ENCODE measurements at regions not wholly inside any gene's neighbourhood (a gene's known extent, or its start where the extent isn't known, plus 50 kb on each side); places are given as distances from the start of the nearest gene placed in this dataset.

- Histone ChIP-seq H3K27me3 (ENCODE audit: insufficient read depth, low read length) (no peaks in the 10 kb centered on the region), H3K9ac (ENCODE audit: low read depth, low read length) (no peak overlapping the region), H3K27ac (ENCODE audit: low read length) (no peak overlapping the region), H3K9me3 (ENCODE audit: insufficient read depth, low read depth, low read length) (no peaks in the 10 kb centered on the region), H3K4me1 (ENCODE audit: insufficient read depth, low read length) (peaks cover 23% of the 10 kb centered on the region), H3K4me3 (ENCODE audit: low read length) (no peak overlapping the region), H3K36me3 (ENCODE audit: insufficient read depth, low read depth, low read length) (no peaks in the 10 kb centered on the region)
These were observed 76.3 kb upstream of the AKT3 start for GRCh38 chr1:243926299-243926698.

GRCh38 chr1:243924588-243925349, 74.7 kb upstream of the AKT3 start:
- H3K9ac ChIP-seq (ENCODE audit: low read depth, low read length), result no peak overlapping the region
- H3K4me1 ChIP-seq (ENCODE audit: insufficient read depth, low read length), result peaks cover 21% of the 10 kb centered on the region
- no peaks in the 10 kb centered on the region for H3K36me3 ChIP-seq (ENCODE audit: insufficient read depth, low read depth, low read length)
- no peaks in the 10 kb centered on the region for H3K27me3 ChIP-seq (ENCODE audit: insufficient read depth, low read length)
- H3K4me3 ChIP-seq (ENCODE audit: low read length), result no peak overlapping the region
- H3K27ac ChIP-seq (ENCODE audit: low read length), result no peak overlapping the region
- no peaks in the 10 kb centered on the region for H3K9me3 ChIP-seq (ENCODE audit: insufficient read depth, low read depth, low read length)

- Histone ChIP-seq H3K36me3 (ENCODE audit: insufficient read depth, low read depth, low read length) (no peaks in the 10 kb centered on the region), H3K9ac (ENCODE audit: low read depth, low read length) (no peak overlapping the region), H3K27me3 (ENCODE audit: insufficient read depth, low read length) (peaks cover 2% of the 10 kb centered on the region; the same call in 1 of the 2 replicates), H3K4me1 (ENCODE audit: insufficient read depth, low read length) (peaks cover 21% of the 10 kb centered on the region), H3K4me3 (ENCODE audit: low read length) (no peak overlapping the region), H3K27ac (ENCODE audit: low read length) (no peak overlapping the region), H3K9me3 (ENCODE audit: insufficient read depth, low read depth, low read length) (no peaks in the 10 kb centered on the region)
These were observed 74.1 kb upstream of the AKT3 start for GRCh38 chr1:243924188-243924587.

GRCh38 chr1:243923292-243924171, 73.5 kb upstream of the AKT3 start:
- no peak overlapping the region for H3K4me3 ChIP-seq (ENCODE audit: low read length)
- no peak overlapping the region for H3K27ac ChIP-seq (ENCODE audit: low read length)
- no peak overlapping the region for H3K9ac ChIP-seq (ENCODE audit: low read depth, low read length)
- peaks cover 9% of the 10 kb centered on the region for H3K27me3 ChIP-seq (ENCODE audit: insufficient read depth, low read length)
- H3K9me3 ChIP-seq (ENCODE audit: insufficient read depth, low read depth, low read length), result no peaks in the 10 kb centered on the region
- H3K4me1 ChIP-seq (ENCODE audit: insufficient read depth, low read length), result peaks cover 21% of the 10 kb centered on the region
- H3K36me3 ChIP-seq (ENCODE audit: insufficient read depth, low read depth, low read length), result no peaks in the 10 kb centered on the region

- Histone ChIP-seq H3K27me3 (ENCODE audit: insufficient read depth, low read length) (peaks cover 33% of the 10 kb centered on the region), H3K9ac (ENCODE audit: low read depth, low read length) (no peak overlapping the region), H3K4me3 (ENCODE audit: low read length) (no peak overlapping the region), H3K9me3 (ENCODE audit: insufficient read depth, low read depth, low read length) (no peaks in the 10 kb centered on the region), H3K4me1 (ENCODE audit: insufficient read depth, low read length) (peaks cover 13% of the 10 kb centered on the region), H3K27ac (ENCODE audit: low read length) (no peak overlapping the region), H3K36me3 (ENCODE audit: insufficient read depth, low read depth, low read length) (no peaks in the 10 kb centered on the region)
These were observed 71.1 kb upstream of the AKT3 start for GRCh38 chr1:243921111-243921510.

GRCh38 chr1:243917863-243918565, 68.0 kb upstream of the AKT3 start:
- no peaks in the 10 kb centered on the region for H3K9me3 ChIP-seq (ENCODE audit: insufficient read depth, low read depth, low read length)
- H3K27me3 ChIP-seq (ENCODE audit: insufficient read depth, low read length), result peaks cover 44% of the 10 kb centered on the region
- peak overlapping the region; percentile 75 for H3K4me3 ChIP-seq (ENCODE audit: low read length)
- peak overlapping the region; percentile 72; the same call in 1 of the 2 replicates for H3K9ac ChIP-seq (ENCODE audit: low read depth, low read length)
- H3K4me1 ChIP-seq (ENCODE audit: insufficient read depth, low read length), result no peaks in the 10 kb centered on the region; the same call in 1 of the 2 replicates
- H3K27ac ChIP-seq (ENCODE audit: low read length), result no peak overlapping the region
- H3K36me3 ChIP-seq (ENCODE audit: insufficient read depth, low read depth, low read length), result no peaks in the 10 kb centered on the region

- Histone ChIP-seq H3K27ac (ENCODE audit: low read length) (no peak overlapping the region), H3K36me3 (ENCODE audit: insufficient read depth, low read depth, low read length) (no peaks in the 10 kb centered on the region), H3K27me3 (ENCODE audit: insufficient read depth, low read length) (peaks cover 44% of the 10 kb centered on the region), H3K4me3 (ENCODE audit: low read length) (peak overlapping the region; percentile 75), H3K9me3 (ENCODE audit: insufficient read depth, low read depth, low read length) (no peaks in the 10 kb centered on the region), H3K9ac (ENCODE audit: low read depth, low read length) (peak overlapping the region; percentile 72), H3K4me1 (ENCODE audit: insufficient read depth, low read length) (no peaks in the 10 kb centered on the region; the same call in 1 of the 2 replicates)
These were observed 67.3 kb upstream of the AKT3 start for GRCh38 chr1:243917177-243917862.

- Histone ChIP-seq H3K4me1 (ENCODE audit: insufficient read depth, low read length) (no peaks in the 10 kb centered on the region; the same call in 1 of the 2 replicates), H3K36me3 (ENCODE audit: insufficient read depth, low read depth, low read length) (no peaks in the 10 kb centered on the region), H3K27me3 (ENCODE audit: insufficient read depth, low read length) (peaks cover 44% of the 10 kb centered on the region), H3K9me3 (ENCODE audit: insufficient read depth, low read depth, low read length) (no peaks in the 10 kb centered on the region), H3K27ac (ENCODE audit: low read length) (no peak overlapping the region), H3K9ac (ENCODE audit: low read depth, low read length) (no peak overlapping the region), H3K4me3 (ENCODE audit: low read length) (no peak overlapping the region)
These were observed 66.1 kb upstream of the AKT3 start for GRCh38 chr1:243916160-243916559.

- peaks cover 23% of the 10 kb centered on the region for H3K27me3 ChIP-seq (ENCODE audit: insufficient read depth, low read length)
- H3K9me3 ChIP-seq (ENCODE audit: insufficient read depth, low read depth, low read length), result no peaks in the 10 kb centered on the region
- H3K9ac ChIP-seq (ENCODE audit: low read depth, low read length), result no peak overlapping the region
- no peaks in the 10 kb centered on the region for H3K4me1 ChIP-seq (ENCODE audit: insufficient read depth, low read length)
- no peaks in the 10 kb centered on the region for H3K36me3 ChIP-seq (ENCODE audit: insufficient read depth, low read depth, low read length)
- H3K27ac ChIP-seq (ENCODE audit: low read length), result no peak overlapping the region
- no peak overlapping the region for H3K4me3 ChIP-seq (ENCODE audit: low read length)
These were observed 62.3 kb upstream of the AKT3 start for GRCh38 chr1:243912347-243912746.

GRCh38 chr1:243910607-243911006, 60.6 kb upstream of the AKT3 start:
- peaks cover 6% of the 10 kb centered on the region for H3K27me3 ChIP-seq (ENCODE audit: insufficient read depth, low read length)
- H3K9me3 ChIP-seq (ENCODE audit: insufficient read depth, low read depth, low read length), result no peaks in the 10 kb centered on the region
- H3K4me1 ChIP-seq (ENCODE audit: insufficient read depth, low read length), result no peaks in the 10 kb centered on the region
- H3K9ac ChIP-seq (ENCODE audit: low read depth, low read length), result no peak overlapping the region
- no peaks in the 10 kb centered on the region for H3K36me3 ChIP-seq (ENCODE audit: insufficient read depth, low read depth, low read length)
- no peak overlapping the region for H3K27ac ChIP-seq (ENCODE audit: low read length)
- no peak overlapping the region for H3K4me3 ChIP-seq (ENCODE audit: low read length)

GRCh38 chr1:243903895-243904294, 53.9 kb upstream of the AKT3 start:
- no peak overlapping the region for H3K9ac ChIP-seq (ENCODE audit: low read depth, low read length)
- H3K4me1 ChIP-seq (ENCODE audit: insufficient read depth, low read length), result no peaks in the 10 kb centered on the region
- H3K27me3 ChIP-seq (ENCODE audit: insufficient read depth, low read length), result no peaks in the 10 kb centered on the region
- H3K9me3 ChIP-seq (ENCODE audit: insufficient read depth, low read depth, low read length), result no peaks in the 10 kb centered on the region
- no peaks in the 10 kb centered on the region for H3K36me3 ChIP-seq (ENCODE audit: insufficient read depth, low read depth, low read length)
- no peak overlapping the region for H3K4me3 ChIP-seq (ENCODE audit: low read length)
- no peak overlapping the region for H3K27ac ChIP-seq (ENCODE audit: low read length)

Data from iPS-20b (cell line).